Stimulated activated CD8-positive, alpha-beta memory T cell treated with anti-CD3 and anti-CD28 coated beads, Interleukin-2, amount 100 ng/mL, for 48 hours (primary cell): ENCODE measurements at regions not wholly inside any gene's neighbourhood (a gene's known extent, or its start where the extent isn't known, plus 50 kb on each side); places are given as distances from the start of the nearest gene placed in this dataset.
A peak's percentile ranks its signal among the peaks of the same experiment; 100 is the strongest.
"Not testable (repeated sequence)": the region's sequence is repeated elsewhere in the genome, so short reads cannot be mapped to it uniquely, and the experiment has no call there.

Experiments
- DNase-seq, 2 donors: peaks; one replicate each; pipeline ENCODE4 v3.0.0-alpha.2; 2020; ENCODE audit warnings: low read depth in 2 of 2

- no peak for DNase-seq
These were observed 73.8 kb downstream of the DIO3 start for GRCh38 chr14:101634850-101635748.

- DNase-seq, result peak in 1 of 2 donors; percentile 29
These were observed 74.7 kb downstream of the DIO3 start for GRCh38 chr14:101635749-101636560.

GRCh38 chr14:101639241-101639833 lies 78.0 kb downstream of the DIO3 start:
- no peak for DNase-seq

GRCh38 chr14:101643651-101644050 lies 82.4 kb downstream of the DIO3 start:
- no peak for DNase-seq

GRCh38 chr14:101654051-101654450 lies 92.8 kb downstream of the DIO3 start:
- DNase-seq, result no peak

- no peak for DNase-seq
These were observed 96.1 kb downstream of the DIO3 start for GRCh38 chr14:101657372-101657771.

- DNase-seq, result peak in 1 of 2 donors; percentile 25
These were observed 95.9 kb upstream of the PPP2R5C start for GRCh38 chr14:101665478-101666078.

- DNase-seq, result no peak
These were observed 95.2 kb upstream of the PPP2R5C start for GRCh38 chr14:101666264-101666663.

- DNase-seq, result no peak
These were observed 91.9 kb upstream of the PPP2R5C start for GRCh38 chr14:101669629-101670028.

GRCh38 chr14:101673873-101674272 lies 87.6 kb upstream of the PPP2R5C start:
- no peak for DNase-seq

GRCh38 chr14:101675835-101676234 lies 85.7 kb upstream of the PPP2R5C start:
- not testable (repeated sequence) for DNase-seq

GRCh38 chr14:101677912-101678327 lies 83.6 kb upstream of the PPP2R5C start:
- not testable (repeated sequence) for DNase-seq

- DNase-seq, result no peak
These were observed 79.7 kb upstream of the PPP2R5C start for GRCh38 chr14:101681795-101682194.

- DNase-seq, result no peak
These were observed 78.1 kb upstream of the PPP2R5C start for GRCh38 chr14:101683365-101683764.

- no peak for DNase-seq
These were observed 73.6 kb upstream of the PPP2R5C start for GRCh38 chr14:101687756-101688546.

- DNase-seq, result no peak
These were observed 72.4 kb upstream of the PPP2R5C start for GRCh38 chr14:101689039-101689501.

- DNase-seq, result not testable (repeated sequence)
These were observed 71.5 kb upstream of the PPP2R5C start for GRCh38 chr14:101689966-101690365.

- DNase-seq, result no peak
These were observed 65.8 kb upstream of the PPP2R5C start for GRCh38 chr14:101695659-101696058.

- no peak for DNase-seq
These were observed 57.4 kb upstream of the PPP2R5C start for GRCh38 chr14:101704140-101704539.

GRCh38 chr14:101705733-101706508 lies 55.6 kb upstream of the PPP2R5C start:
- DNase-seq, result peak; percentile 23 to 32
